ENCODE measurements at regions not wholly inside any gene's neighbourhood (a gene's known extent, or its start where the extent isn't known, plus 50 kb on each side); places are given as distances from the start of the nearest gene placed in this dataset.

- TF ChIP-seq CTCF (IDR thresholded peaks at IDR 0.05; ENCODE audit: low read depth, low read length, poor library complexity, severe bottlenecking) (no peak), EZH2phosphoT487 (IDR thresholded peaks at IDR 0.05; ENCODE audit: borderline replicate concordance, low read length) (no peak)
Measured at GRCh38 chr6:95693108-95693507, 115.8 kb downstream of the MANEA start.
